ENCODE measurements at regions not wholly inside any gene's neighbourhood (a gene's known extent, or its start where the extent isn't known, plus 50 kb on each side); places are given as distances from the start of the nearest gene placed in this dataset.

- no peak overlapping the region for H3K4me3 ChIP-seq (ENCODE audit: low read length in 2 of 2)
- H3K14ac ChIP-seq (ENCODE audit: low read length), result no peak overlapping the region
- no peaks in the 10 kb centered on the region for H3K9me3 ChIP-seq (replicated peaks in 1 of 2; ENCODE audit: control insufficient read depth in 2 of 2, insufficient read depth in 1 of 2, low read depth in 1 of 2, low read length in 2 of 2)
- H3K4me1 ChIP-seq (ENCODE audit: control insufficient read depth in 2 of 2, insufficient read depth in 1 of 2, low read depth in 1 of 2, low read length in 2 of 2), result no peaks in the 10 kb centered on the region
- no peak overlapping the region for H3K18ac ChIP-seq (ENCODE audit: low read length)
- no peak overlapping the region for H3K23ac ChIP-seq (ENCODE audit: low read depth, low read length, poor library complexity)
- no peak overlapping the region for H4K91ac ChIP-seq (ENCODE audit: low read depth, low read length, poor library complexity)
- no peak overlapping the region for H3K4ac ChIP-seq (ENCODE audit: low read length)
- H3K79me1 ChIP-seq (ENCODE audit: low read depth, low read length), result no peaks in the 10 kb centered on the region
- no peak overlapping the region for H3K4me2 ChIP-seq (ENCODE audit: insufficient read depth, low read length, poor library complexity, severe bottlenecking)
- no peak overlapping the region for H2BK12ac ChIP-seq (ENCODE audit: low read length)
- H2BK120ac ChIP-seq (ENCODE audit: low read depth, low read length), result no peak overlapping the region
- H3K27ac ChIP-seq (replicated peaks; ENCODE audit: low read length), result no peak overlapping the region
- no peak for DNase-seq (ENCODE audit: low spot score)
- H3K36me3 ChIP-seq (replicated peaks in 1 of 2; ENCODE audit: control insufficient read depth in 2 of 2, insufficient read depth in 2 of 2, low read length in 2 of 2), result no peaks in the 10 kb centered on the region
- no peak overlapping the region for H2AK5ac ChIP-seq (ENCODE audit: low read depth, low read length)
- H2AFZ ChIP-seq (ENCODE audit: low read length), result no peak overlapping the region
- H3K27me3 ChIP-seq (ENCODE audit: control insufficient read depth in 3 of 3, insufficient read depth in 3 of 3, low read depth in 1 of 3, low read length in 3 of 3), result no peaks in the 10 kb centered on the region
- no peak overlapping the region for H2BK5ac ChIP-seq (ENCODE audit: low read length)
- H2BK15ac ChIP-seq (ENCODE audit: low read length), result no peak overlapping the region
- no peak overlapping the region for H3K9ac ChIP-seq (ENCODE audit: low read depth, low read length, poor library complexity)
- no peak overlapping the region for H4K8ac ChIP-seq (ENCODE audit: low read depth, low read length)
These were observed 429.0 kb downstream of the ETV1 start for GRCh38 chr7:13560441-13560840.

GRCh38 chr7:13563257-13563656 is 426.2 kb downstream of the ETV1 start:
- no CpG with 5 or more reads among the region's 3 CpGs for WGBS, 2 donors (ENCODE audit: extremely low coverage in 2 of 2, insufficient read length in 2 of 2, insufficient replicate concordance in 1 of 2)
- H2AK5ac ChIP-seq (ENCODE audit: low read depth, low read length), result no peak overlapping the region
- H3K23ac ChIP-seq (ENCODE audit: low read depth, low read length, poor library complexity), result no peak overlapping the region
- no peak overlapping the region for H3K4me3 ChIP-seq (ENCODE audit: low read length in 2 of 2)
- H4K91ac ChIP-seq (ENCODE audit: low read depth, low read length, poor library complexity), result no peak overlapping the region
- H3K9ac ChIP-seq (ENCODE audit: low read depth, low read length, poor library complexity), result no peak overlapping the region
- no peak overlapping the region for H3K18ac ChIP-seq (ENCODE audit: low read length)
- no peak for DNase-seq (ENCODE audit: low spot score)
- no peak overlapping the region for H2AFZ ChIP-seq (ENCODE audit: low read length)
- H3K4ac ChIP-seq (ENCODE audit: low read length), result no peak overlapping the region
- H3K9me3 ChIP-seq (replicated peaks in 1 of 2; ENCODE audit: control insufficient read depth in 2 of 2, insufficient read depth in 1 of 2, low read depth in 1 of 2, low read length in 2 of 2), result no peaks in the 10 kb centered on the region
- H3K27me3 ChIP-seq (ENCODE audit: control insufficient read depth in 3 of 3, insufficient read depth in 3 of 3, low read depth in 1 of 3, low read length in 3 of 3), result no peaks in the 10 kb centered on the region
- H3K36me3 ChIP-seq (replicated peaks in 1 of 2; ENCODE audit: control insufficient read depth in 2 of 2, insufficient read depth in 2 of 2, low read length in 2 of 2), result no peaks in the 10 kb centered on the region
- H2BK120ac ChIP-seq (ENCODE audit: low read depth, low read length), result no peak overlapping the region
- no peaks in the 10 kb centered on the region for H3K4me1 ChIP-seq (ENCODE audit: control insufficient read depth in 2 of 2, insufficient read depth in 1 of 2, low read depth in 1 of 2, low read length in 2 of 2)
- H4K8ac ChIP-seq (ENCODE audit: low read depth, low read length), result no peak overlapping the region
- no peak overlapping the region for H2BK15ac ChIP-seq (ENCODE audit: low read length)
- no peak overlapping the region for H3K14ac ChIP-seq (ENCODE audit: low read length)
- no peaks in the 10 kb centered on the region for H3K79me1 ChIP-seq (ENCODE audit: low read depth, low read length)
- no peak overlapping the region for H3K4me2 ChIP-seq (ENCODE audit: insufficient read depth, low read length, poor library complexity, severe bottlenecking)
- H2BK5ac ChIP-seq (ENCODE audit: low read length), result no peak overlapping the region
- no peak overlapping the region for H2BK12ac ChIP-seq (ENCODE audit: low read length)
- H3K27ac ChIP-seq (replicated peaks; ENCODE audit: low read length), result no peak overlapping the region

- no peak for DNase-seq (ENCODE audit: low spot score)
- WGBS, 2 donors (ENCODE audit: extremely low coverage in 2 of 2, insufficient read length in 2 of 2, insufficient replicate concordance in 1 of 2), result no CpG with 5 or more reads among the region's 5 CpGs
These were observed 425.8 kb downstream of the ETV1 start for GRCh38 chr7:13563680-13564079.

GRCh38 chr7:13577566-13578145 is 411.8 kb downstream of the ETV1 start:
- peaks cover 0 to 2% of the 10 kb centered on the region in 2 donors for H3K4me1 ChIP-seq (ENCODE audit: control insufficient read depth in 2 of 2, insufficient read depth in 1 of 2, low read depth in 1 of 2, low read length in 2 of 2)
- no peak overlapping the region for H2BK120ac ChIP-seq (ENCODE audit: low read depth, low read length)
- no peak overlapping the region for H3K23ac ChIP-seq (ENCODE audit: low read depth, low read length, poor library complexity)
- H3K9ac ChIP-seq (ENCODE audit: low read depth, low read length, poor library complexity), result no peak overlapping the region
- H3K4me2 ChIP-seq (ENCODE audit: insufficient read depth, low read length, poor library complexity, severe bottlenecking), result no peak overlapping the region
- H3K27me3 ChIP-seq (ENCODE audit: control insufficient read depth in 3 of 3, insufficient read depth in 3 of 3, low read depth in 1 of 3, low read length in 3 of 3), result no peaks in the 10 kb centered on the region
- no peak overlapping the region for H2BK5ac ChIP-seq (ENCODE audit: low read length)
- H3K36me3 ChIP-seq (replicated peaks in 1 of 2; ENCODE audit: control insufficient read depth in 2 of 2, insufficient read depth in 2 of 2, low read length in 2 of 2), result no peaks in the 10 kb centered on the region
- DNase-seq (ENCODE audit: low spot score), result no peak
- no peak overlapping the region for H2AFZ ChIP-seq (ENCODE audit: low read length)
- H4K8ac ChIP-seq (ENCODE audit: low read depth, low read length), result no peak overlapping the region
- no peak overlapping the region for H4K91ac ChIP-seq (ENCODE audit: low read depth, low read length, poor library complexity)
- no peak overlapping the region for H2BK12ac ChIP-seq (ENCODE audit: low read length)
- H3K14ac ChIP-seq (ENCODE audit: low read length), result no peak overlapping the region
- no CpG with 5 or more reads among the region's 3 CpGs for WGBS, 2 donors (ENCODE audit: extremely low coverage in 2 of 2, insufficient read length in 2 of 2, insufficient replicate concordance in 1 of 2)
- no peak overlapping the region for H3K27ac ChIP-seq (replicated peaks; ENCODE audit: low read length)
- no peak overlapping the region for H2AK5ac ChIP-seq (ENCODE audit: low read depth, low read length)
- H3K4ac ChIP-seq (ENCODE audit: low read length), result no peak overlapping the region
- no peaks in the 10 kb centered on the region for H3K9me3 ChIP-seq (replicated peaks in 1 of 2; ENCODE audit: control insufficient read depth in 2 of 2, insufficient read depth in 1 of 2, low read depth in 1 of 2, low read length in 2 of 2)
- H2BK15ac ChIP-seq (ENCODE audit: low read length), result no peak overlapping the region
- no peak overlapping the region for H3K4me3 ChIP-seq (ENCODE audit: low read length in 2 of 2)
- H3K18ac ChIP-seq (ENCODE audit: low read length), result no peak overlapping the region
- no peaks in the 10 kb centered on the region for H3K79me1 ChIP-seq (ENCODE audit: low read depth, low read length)

More at GRCh38 chr7:13563680-13564079, 425.8 kb downstream of the ETV1 start:
- Histone ChIP-seq H3K9me3 (replicated peaks in 1 of 2; ENCODE audit: control insufficient read depth in 2 of 2, insufficient read depth in 1 of 2, low read depth in 1 of 2, low read length in 2 of 2) (no peaks in the 10 kb centered on the region), H2BK120ac (ENCODE audit: low read depth, low read length) (no peak overlapping the region), H2BK5ac (ENCODE audit: low read length) (no peak overlapping the region), H3K36me3 (replicated peaks in 1 of 2; ENCODE audit: control insufficient read depth in 2 of 2, insufficient read depth in 2 of 2, low read length in 2 of 2) (no peaks in the 10 kb centered on the region), H3K4ac (ENCODE audit: low read length) (no peak overlapping the region), H2BK12ac (ENCODE audit: low read length) (no peak overlapping the region), H4K8ac (ENCODE audit: low read depth, low read length) (no peak overlapping the region), H3K9ac (ENCODE audit: low read depth, low read length, poor library complexity) (no peak overlapping the region), H3K18ac (ENCODE audit: low read length) (no peak overlapping the region), H3K4me2 (ENCODE audit: insufficient read depth, low read length, poor library complexity, severe bottlenecking) (no peak overlapping the region), H3K23ac (ENCODE audit: low read depth, low read length, poor library complexity) (no peak overlapping the region), H2BK15ac (ENCODE audit: low read length) (no peak overlapping the region), H2AK5ac (ENCODE audit: low read depth, low read length) (no peak overlapping the region), H3K4me1 (ENCODE audit: control insufficient read depth in 2 of 2, insufficient read depth in 1 of 2, low read depth in 1 of 2, low read length in 2 of 2) (no peaks in the 10 kb centered on the region), H3K14ac (ENCODE audit: low read length) (no peak overlapping the region), H3K79me1 (ENCODE audit: low read depth, low read length) (no peaks in the 10 kb centered on the region), H4K91ac (ENCODE audit: low read depth, low read length, poor library complexity) (no peak overlapping the region), H3K27ac (replicated peaks; ENCODE audit: low read length) (no peak overlapping the region), H3K27me3 (ENCODE audit: control insufficient read depth in 3 of 3, insufficient read depth in 3 of 3, low read depth in 1 of 3, low read length in 3 of 3) (no peaks in the 10 kb centered on the region), H2AFZ (ENCODE audit: low read length) (no peak overlapping the region), H3K4me3 (ENCODE audit: low read length in 2 of 2) (no peak overlapping the region)

Data from neuronal stem cell (in vitro differentiated cells).